Jurkat, Clone E6-1 (cell line): ENCODE measurements at regions not wholly inside any gene's neighbourhood (a gene's known extent, or its start where the extent isn't known, plus 50 kb on each side); places are given as distances from the start of the nearest gene placed in this dataset.
A peak's percentile ranks its signal among the peaks of the same experiment; 100 is the strongest.

Experiments used
- DNase-seq: peaks from one replicate; pipeline ENCODE4 v3.0.0-alpha.2; 2011; ENCODE audit warnings: low read depth, low spot score
- H3K4me3 ChIP-seq: 2 replicates; pipeline ENCODE4 v1.5.1; 2011; ENCODE audit warnings: mild to moderate bottlenecking, low read length, control low read depth, moderate library complexity

- DNase-seq: no peak
- H3K4me3 ChIP-seq: no peak overlapping the region
Measured at GRCh38 chr14:25570483-25570882, 520.5 kb upstream of the STXBP6 start.

GRCh38 chr14:25557466-25557865, 507.5 kb upstream of the STXBP6 start:
- no peak for DNase-seq
- no peak overlapping the region for H3K4me3 ChIP-seq

- no peak for DNase-seq
- H3K4me3 ChIP-seq: no peak overlapping the region
Measured at GRCh38 chr14:25552826-25553225, 502.9 kb upstream of the STXBP6 start.

- H3K4me3 ChIP-seq: no peak overlapping the region
- no peak for DNase-seq
Measured at GRCh38 chr14:25551674-25552073, 501.7 kb upstream of the STXBP6 start.

GRCh38 chr14:25546826-25547225, 496.9 kb upstream of the STXBP6 start:
- DNase-seq: no peak
- no peak overlapping the region for H3K4me3 ChIP-seq

GRCh38 chr14:25537846-25538455, 488.0 kb upstream of the STXBP6 start:
- peak; percentile 48 for DNase-seq
- no peak overlapping the region for H3K4me3 ChIP-seq

GRCh38 chr14:25526290-25526689, 476.3 kb upstream of the STXBP6 start:
- DNase-seq: no peak

GRCh38 chr14:25522926-25523325, 473.0 kb upstream of the STXBP6 start:
- no peak overlapping the region for H3K4me3 ChIP-seq
- no peak for DNase-seq

More at GRCh38 chr14:25526290-25526689, 476.3 kb upstream of the STXBP6 start:
- H3K4me3 ChIP-seq: no peak overlapping the region

- no peak overlapping the region for H3K4me3 ChIP-seq
- DNase-seq: no peak
Measured at GRCh38 chr14:25522116-25522515, 472.2 kb upstream of the STXBP6 start.

GRCh38 chr14:25521616-25522015, 471.7 kb upstream of the STXBP6 start:
- H3K4me3 ChIP-seq: no peak overlapping the region
- DNase-seq: no peak

- no peak for DNase-seq
Measured at GRCh38 chr14:25520821-25521220, 470.9 kb upstream of the STXBP6 start.

GRCh38 chr14:25518364-25518763, 468.4 kb upstream of the STXBP6 start:
- no peak overlapping the region for H3K4me3 ChIP-seq
- no peak for DNase-seq

More at GRCh38 chr14:25520821-25521220, 470.9 kb upstream of the STXBP6 start:
- no peak overlapping the region for H3K4me3 ChIP-seq

GRCh38 chr14:25516838-25517237, 466.9 kb upstream of the STXBP6 start:
- H3K4me3 ChIP-seq: no peak overlapping the region
- DNase-seq: no peak

- H3K4me3 ChIP-seq: no peak overlapping the region
Measured at GRCh38 chr14:25508845-25509244, 458.9 kb upstream of the STXBP6 start.

GRCh38 chr14:25501749-25502148, 451.8 kb upstream of the STXBP6 start:
- no peak overlapping the region for H3K4me3 ChIP-seq
- no peak for DNase-seq

More at GRCh38 chr14:25508845-25509244, 458.9 kb upstream of the STXBP6 start:
- no peak for DNase-seq

GRCh38 chr14:25488961-25489360, 439.0 kb upstream of the STXBP6 start:
- no peak overlapping the region for H3K4me3 ChIP-seq
- no peak for DNase-seq

- no peak for DNase-seq
- H3K4me3 ChIP-seq: no peak overlapping the region
Measured at GRCh38 chr14:25485381-25485780, 435.4 kb upstream of the STXBP6 start.

GRCh38 chr14:25484906-25485305, 435.0 kb upstream of the STXBP6 start:
- no peak for DNase-seq
- no peak overlapping the region for H3K4me3 ChIP-seq

GRCh38 chr14:25484235-25484634, 434.3 kb upstream of the STXBP6 start:
- DNase-seq: no peak
- H3K4me3 ChIP-seq: no peak overlapping the region

- DNase-seq: no peak
- H3K4me3 ChIP-seq: no peak overlapping the region
Measured at GRCh38 chr14:25477316-25478098, 427.6 kb upstream of the STXBP6 start.

- no peak for DNase-seq
- no peak overlapping the region for H3K4me3 ChIP-seq
Measured at GRCh38 chr14:25472700-25473099, 422.8 kb upstream of the STXBP6 start.
